PC-3 (cell line): ENCODE measurements at regions not wholly inside any gene's neighbourhood (a gene's known extent, or its start where the extent isn't known, plus 50 kb on each side); places are given as distances from the start of the nearest gene placed in this dataset.

Experiments
- ATAC-seq: fragments of 200-7000 bp; cut with Tn5 transposase; 2 replicates; pipeline ENCODE4 v1.9.1; 2020; ENCODE audit warnings: mild to moderate bottlenecking, moderate library complexity
- BruUV-seq: library from RNA; stranded (reverse); fragments of 400-500 nt; replicated peaks from 2 replicates; lab custom pipeline; 2021; lab: Mats Ljungman, UMichigan
- CTCF ChIA-PET: fragments of 300-600 bp; sonication (Branson Sonifier 250); formaldehyde crosslinking; loops from one replicate; lab custom pipeline; 2022; ENCODE audit warnings: antibody characterized with exemption; lab: Charles Lee
- POLR2A ChIA-PET: fragments of 300-600 bp; sonication (Branson Sonifier 250); formaldehyde crosslinking; loops from one replicate; lab custom pipeline; 2022; ENCODE audit warnings: antibody characterized with exemption; ENCODE audit not compliant: unreplicated experiment; lab: Charles Lee
- DNase-seq: peaks from one replicate; pipeline ENCODE4 v3.0.0-alpha.2; 2015
- H2AFZ ChIP-seq: fragments of 300-600 bp; sonication (generic); 2 replicates; pipeline ENCODE4 v1.6.0; 2016; ENCODE audit warnings: antibody characterized with exemption, low read length
- H3F3A ChIP-seq: fragments of 300-600 bp; sonication (generic); one replicate; pipeline ENCODE4 v1.6.0; 2017; ENCODE audit warnings: antibody characterized with exemption, low read length, control low read depth, mild to moderate bottlenecking; ENCODE audit not compliant: unreplicated experiment
- H3K27ac ChIP-seq: fragments of 300-600 bp; sonication (generic); 2 replicates; pipeline ENCODE4 v1.5.1; 2016; ENCODE audit warnings: mild to moderate bottlenecking, low read length
- H3K27me3 ChIP-seq: fragments of 300-600 bp; sonication (generic); 2 replicates; pipeline ENCODE4 v1.6.1; 2016; ENCODE audit warnings: low read length, mixed read lengths
- H3K36me3 ChIP-seq: fragments of 300-600 bp; sonication (generic); 2 replicates; pipeline ENCODE4 v1.6.1; 2016; ENCODE audit warnings: low read depth, mixed run types, low read length, mixed read lengths
- H3K4me1 ChIP-seq: fragments of 300-600 bp; sonication (generic); 2 replicates; pipeline ENCODE4 v1.5.1; 2016; ENCODE audit warnings: low read length; ENCODE audit not compliant: insufficient read depth
- H3K4me2 ChIP-seq: fragments of 300-600 bp; sonication (generic); 2 replicates; pipeline ENCODE4 v1.6.0; 2016; ENCODE audit warnings: low read length
- H3K4me3 ChIP-seq: fragments of 300-600 bp; sonication (generic); 2 replicates; pipeline ENCODE4 v1.5.1; 2016; ENCODE audit warnings: mild to moderate bottlenecking, low read length, mixed read lengths
- H3K79me2 ChIP-seq: fragments of 300-600 bp; sonication (generic); 2 replicates; pipeline ENCODE4 v1.6.1; 2017; ENCODE audit warnings: low read length, mixed read lengths
- H3K9ac ChIP-seq: fragments of 300-600 bp; sonication (generic); 2 replicates; pipeline ENCODE4 v1.6.0; 2016; ENCODE audit warnings: mild to moderate bottlenecking, low read length
- H3K9me2 ChIP-seq: fragments of 300-600 bp; sonication (generic); replicated peaks from 2 replicates; pipeline ENCODE4 v1.6.1; 2016; ENCODE audit warnings: mixed run types, low read length, mixed read lengths
- H3K9me3 ChIP-seq: fragments of 300-600 bp; sonication (generic); 2 replicates; pipeline ENCODE4 v1.6.1; 2016; ENCODE audit warnings: low read length, mixed read lengths
- H4K20me1 ChIP-seq: fragments of 300-600 bp; sonication (generic); 2 replicates; pipeline ENCODE4 v1.6.1; 2016; ENCODE audit warnings: low read length, mixed read lengths
- CTCF ChIP-seq: fragments of 300-600 bp; sonication (generic); conservative IDR thresholded peaks from 2 replicates; pipeline ENCODE4 v1.5.1; 2017; ENCODE audit warnings: antibody characterized with exemption, low read depth, mild to moderate bottlenecking, low read length
- EZH2 ChIP-seq: fragments of 300-600 bp; sonication (generic); IDR thresholded peaks from one replicate; pipeline ENCODE4 v1.6.1; 2017; ENCODE audit warnings: antibody characterized with exemption, mild to moderate bottlenecking, low read length; ENCODE audit not compliant: unreplicated experiment
- EZH2phosphoT487 ChIP-seq: fragments of 300-600 bp; sonication (generic); IDR thresholded peaks from 2 replicates; pipeline ENCODE4 v1.6.1; 2018; ENCODE audit warnings: mild to moderate bottlenecking, antibody characterized with exemption, low read length, borderline replicate concordance
- intact Hi-C: fragments of 100-400 bp; cut with micrococcal nuclease; formaldehyde crosslinking; loops from 2 replicates; pipeline ENCODE4 v1.9.0; 2023

DNA sequence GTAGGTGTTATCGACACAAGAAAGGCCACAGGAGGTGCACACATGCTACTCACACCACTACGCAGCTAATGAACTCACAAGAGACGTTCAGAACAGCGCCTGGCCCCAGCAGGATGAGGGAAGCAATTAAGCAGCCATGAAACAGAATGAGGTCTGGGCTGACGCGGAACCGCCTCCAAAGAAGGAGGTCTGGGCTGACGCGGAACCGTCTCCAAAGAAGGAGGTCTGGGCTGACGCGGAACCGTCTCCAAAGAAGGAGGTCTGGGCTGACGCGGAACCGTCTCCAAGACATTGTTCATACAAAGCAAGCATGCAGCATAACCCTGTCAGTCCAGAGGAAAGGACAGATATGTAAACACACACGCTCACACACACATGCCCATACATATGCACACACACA, 63.2 kb upstream of the ZNF354A start:
- no peaks in the 10 kb centered on the region for H3K9me3 ChIP-seq
- no peak overlapping the region for H3K4me2 ChIP-seq
- no peaks in the 10 kb centered on the region for H3K79me2 ChIP-seq
- no peak for ATAC-seq
- no peak overlapping the region for H3K27ac ChIP-seq
- H3K27me3 ChIP-seq: peaks cover 17% of the 10 kb centered on the region
- BruUV-seq: no TSS peak
- ChIA-PET POLR2A (no interaction called here), CTCF (interaction anchor here (0.6 kb wide), 1 partner anchor 39 kb away, joined by 3 read pairs; no protein-coding TSS in a partner anchor)
- H3K4me1 ChIP-seq: no peaks in the 10 kb centered on the region
- H2AFZ ChIP-seq: no peak overlapping the region
- no peaks in the 10 kb centered on the region for H4K20me1 ChIP-seq
- no peaks in the 10 kb centered on the region for H3K9me2 ChIP-seq
- intact Hi-C loops: loop anchor here (1.0 kb wide), 1 partner anchor 46 kb away; no protein-coding TSS in a partner anchor
- H3K36me3 ChIP-seq: no peaks in the 10 kb centered on the region
- DNase-seq: no peak
- H3F3A ChIP-seq: no peaks in the 10 kb centered on the region
- H3K9ac ChIP-seq: no peak overlapping the region
- TF ChIP-seq CTCF: no peak
- no peak for TF ChIP-seq EZH2
- no peak for TF ChIP-seq EZH2phosphoT487
- no peak overlapping the region for H3K4me3 ChIP-seq

DNA sequence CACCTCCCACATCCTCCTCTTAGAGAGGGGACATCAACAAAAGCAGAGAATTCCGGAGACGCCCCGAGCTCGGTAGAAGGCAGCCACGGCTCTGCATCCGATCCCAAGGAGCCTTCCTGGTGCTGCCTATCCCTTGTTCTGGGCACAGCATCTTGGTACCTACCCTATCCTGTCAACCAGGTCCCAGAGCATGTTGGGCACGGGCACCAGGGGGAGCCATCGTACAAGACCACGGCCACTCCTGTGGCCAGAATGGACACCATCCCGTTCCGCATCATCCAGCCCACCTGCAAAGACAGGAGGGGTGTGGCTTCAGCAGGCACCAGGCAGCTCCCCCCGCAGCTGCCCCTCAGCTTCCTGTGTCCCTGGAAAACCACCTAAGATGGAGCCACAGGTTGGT, 62.7 kb upstream of the ZNF354A start:
- ChIA-PET CTCF (interaction anchor here (0.6 kb wide), 1 partner anchor 39 kb away, joined by 3 read pairs; no protein-coding TSS in a partner anchor), POLR2A (no interaction called here)
- H3K9me3 ChIP-seq: no peaks in the 10 kb centered on the region
- peaks cover 2% of the 10 kb centered on the region for H3K4me1 ChIP-seq
- no peaks in the 10 kb centered on the region for H3F3A ChIP-seq
- H3K27ac ChIP-seq: no peak overlapping the region
- no peak overlapping the region for H2AFZ ChIP-seq
- ATAC-seq: peak; percentile 88
- no peaks in the 10 kb centered on the region for H3K79me2 ChIP-seq
- H3K4me2 ChIP-seq: no peak overlapping the region
- H3K27me3 ChIP-seq: peaks cover 13% of the 10 kb centered on the region; the same call in 1 of the 2 replicates
- no peaks in the 10 kb centered on the region for H3K36me3 ChIP-seq
- H3K9ac ChIP-seq: no peak overlapping the region
- intact Hi-C loops: loop anchor here (1.0 kb wide), 1 partner anchor 46 kb away; no protein-coding TSS in a partner anchor
- H3K9me2 ChIP-seq: no peaks in the 10 kb centered on the region
- no peaks in the 10 kb centered on the region for H4K20me1 ChIP-seq
- no TSS peak for BruUV-seq
- no peak overlapping the region for H3K4me3 ChIP-seq
- DNase-seq: peak; percentile 63
- TF ChIP-seq CTCF (peak; percentile 69), EZH2phosphoT487 (no peak)

DNA sequence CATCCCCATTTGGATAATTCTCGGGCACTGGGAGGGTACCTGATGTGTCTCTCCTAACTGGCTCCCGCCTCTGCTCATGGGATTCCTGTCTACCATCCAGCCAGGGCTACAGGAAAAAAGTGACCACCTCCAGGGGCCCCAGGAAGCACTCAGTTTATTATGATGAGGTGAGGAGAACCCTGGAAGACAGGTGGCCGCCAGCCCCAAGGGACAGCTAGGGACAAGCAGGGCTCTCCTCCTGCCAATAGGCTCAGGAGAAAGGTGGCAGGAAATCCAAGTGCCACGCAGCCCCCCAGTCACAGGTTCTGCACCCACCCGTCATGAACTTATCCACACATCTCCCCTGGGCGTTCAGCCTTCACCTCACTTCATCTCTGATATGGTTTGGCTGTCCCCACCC, 61.5 kb upstream of the ZNF354A start:
- ChIA-PET CTCF (no interaction called here), POLR2A (no interaction called here)
- no peak for TF ChIP-seq EZH2phosphoT487
- TF ChIP-seq EZH2: no peak
- no peak for TF ChIP-seq CTCF

More for the DNA sequence above, 61.5 kb upstream of the ZNF354A start:
- DNase-seq: no peak
- BruUV-seq: no TSS peak
- Histone ChIP-seq H3K79me2 (no peaks in the 10 kb centered on the region), H3K4me2 (no peak overlapping the region), H3K9me3 (no peaks in the 10 kb centered on the region), H3K4me1 (peaks cover 13% of the 10 kb centered on the region), H2AFZ (no peak overlapping the region), H3F3A (no peaks in the 10 kb centered on the region), H3K36me3 (no peaks in the 10 kb centered on the region), H3K27ac (no peak overlapping the region), H3K9me2 (no peaks in the 10 kb centered on the region), H3K27me3 (peaks cover 4% of the 10 kb centered on the region; the same call in 1 of the 2 replicates), H3K4me3 (no peak overlapping the region), H4K20me1 (no peaks in the 10 kb centered on the region), H3K9ac (no peak overlapping the region)
- intact Hi-C loops: no loop called here
- no peak for ATAC-seq
